ENCODE measurements at regions not wholly inside any gene's neighbourhood (a gene's known extent, or its start where the extent isn't known, plus 50 kb on each side); places are given as distances from the start of the nearest gene placed in this dataset.

- H3K27ac ChIP-seq (ENCODE audit: low read length) = no peak overlapping the region
- H3K9me2 ChIP-seq (ENCODE audit: insufficient read depth, low read length) = no peaks in the 10 kb centered on the region
- H3K9ac ChIP-seq (ENCODE audit: low read length) = no peak overlapping the region
- no peaks in the 10 kb centered on the region for H3F3A ChIP-seq (ENCODE audit: insufficient read depth, low read length, poor library complexity, severe bottlenecking)
- H4K20me1 ChIP-seq (ENCODE audit: insufficient read depth) = no peaks in the 10 kb centered on the region
- no peaks in the 10 kb centered on the region for H3K79me2 ChIP-seq (replicated peaks; ENCODE audit: insufficient read depth, low read length)
- no peaks in the 10 kb centered on the region for H3K27me3 ChIP-seq (ENCODE audit: insufficient read depth, low read depth, low read length)
- no peaks in the 10 kb centered on the region for H3K9me3 ChIP-seq (ENCODE audit: low read length)
- H3K4me3 ChIP-seq (ENCODE audit: low read length) = no peak overlapping the region
- no peak for TF ChIP-seq REST (IDR thresholded peaks at IDR 0.05; ENCODE audit: borderline replicate concordance)
- no peak for TF ChIP-seq EP300 (conservative IDR thresholded peaks at IDR 0.05; ENCODE audit: poor library complexity, severe bottlenecking)
- TF ChIP-seq EZH2 (IDR thresholded peaks at IDR 0.05; ENCODE audit: borderline replicate concordance, insufficient read depth, low read length, poor library complexity, severe bottlenecking) = no peak
- TF ChIP-seq CTCF (IDR thresholded peaks at IDR 0.05; ENCODE audit: poor library complexity, severe bottlenecking) = no peak
- TF ChIP-seq POLR2AphosphoS5 (IDR thresholded peaks at IDR 0.05) = no peak
- no peak for TF ChIP-seq MXI1 (conservative IDR thresholded peaks at IDR 0.05; ENCODE audit: poor library complexity, severe bottlenecking)
- TF ChIP-seq RAD21 (conservative IDR thresholded peaks at IDR 0.05) = no peak
- no peak for TF ChIP-seq SMC3 (conservative IDR thresholded peaks at IDR 0.05; ENCODE audit: poor library complexity)
- no peak overlapping the region for H2AFZ ChIP-seq (ENCODE audit: low read depth, low read length)
- H3K36me3 ChIP-seq (ENCODE audit: insufficient read depth, low read length) = no peaks in the 10 kb centered on the region
- H3K4me2 ChIP-seq (ENCODE audit: low read length) = no peak overlapping the region
Observed at GRCh38 chr16:72615856-72616255, 432.1 kb downstream of the ZFHX3 start.

GRCh38 chr16:72612718-72613117, 435.2 kb downstream of the ZFHX3 start:
- Histone ChIP-seq H2AFZ (ENCODE audit: low read depth, low read length) (no peak overlapping the region), H3K36me3 (ENCODE audit: insufficient read depth, low read length) (no peaks in the 10 kb centered on the region), H3K27ac (ENCODE audit: low read length) (no peak overlapping the region), H3K79me2 (replicated peaks; ENCODE audit: insufficient read depth, low read length) (no peaks in the 10 kb centered on the region), H3K4me2 (ENCODE audit: low read length) (no peak overlapping the region), H3K9me2 (ENCODE audit: insufficient read depth, low read length) (no peaks in the 10 kb centered on the region), H3F3A (ENCODE audit: insufficient read depth, low read length, poor library complexity, severe bottlenecking) (no peaks in the 10 kb centered on the region), H3K4me3 (ENCODE audit: low read length) (no peak overlapping the region), H3K9ac (ENCODE audit: low read length) (no peak overlapping the region), H4K20me1 (ENCODE audit: insufficient read depth) (no peaks in the 10 kb centered on the region), H3K9me3 (ENCODE audit: low read length) (no peaks in the 10 kb centered on the region), H3K27me3 (ENCODE audit: insufficient read depth, low read depth, low read length) (no peaks in the 10 kb centered on the region)
- TF ChIP-seq EZH2 (IDR thresholded peaks at IDR 0.05; ENCODE audit: borderline replicate concordance, insufficient read depth, low read length, poor library complexity, severe bottlenecking) (no peak), EP300 (conservative IDR thresholded peaks at IDR 0.05; ENCODE audit: poor library complexity, severe bottlenecking) (no peak), SMC3 (conservative IDR thresholded peaks at IDR 0.05; ENCODE audit: poor library complexity) (no peak), RAD21 (conservative IDR thresholded peaks at IDR 0.05) (no peak), MXI1 (conservative IDR thresholded peaks at IDR 0.05; ENCODE audit: poor library complexity, severe bottlenecking) (no peak), CTCF (IDR thresholded peaks at IDR 0.05; ENCODE audit: poor library complexity, severe bottlenecking) (no peak), POLR2AphosphoS5 (IDR thresholded peaks at IDR 0.05) (no peak), TAF1 (IDR thresholded peaks at IDR 0.05; ENCODE audit: low read depth) (no peak), REST (IDR thresholded peaks at IDR 0.05; ENCODE audit: borderline replicate concordance) (no peak)
